GM21515 (cell line): ENCODE measurements at regions not wholly inside any gene's neighbourhood (a gene's known extent, or its start where the extent isn't known, plus 50 kb on each side); places are given as distances from the start of the nearest gene placed in this dataset.

Source experiments
- ATAC-seq: cut with Tn5 transposase; IDR thresholded peaks from one replicate; pipeline ENCODE4 v1.9.1; 2021; ENCODE audit not compliant: unreplicated experiment

GRCh38 chr7:115883629-115884028 lies 146.9 kb downstream of the TFEC start:
- ATAC-seq, result no peak

GRCh38 chr7:115881476-115881875 lies 149.1 kb downstream of the TFEC start:
- ATAC-seq, result no peak

- ATAC-seq, result no peak
Observed at GRCh38 chr7:115879171-115879570, 151.4 kb downstream of the TFEC start.

- no peak for ATAC-seq
Observed at GRCh38 chr7:115869801-115870200, 160.8 kb downstream of the TFEC start.

- ATAC-seq, result no peak
Observed at GRCh38 chr7:115869190-115869589, 161.4 kb downstream of the TFEC start.

DNA sequence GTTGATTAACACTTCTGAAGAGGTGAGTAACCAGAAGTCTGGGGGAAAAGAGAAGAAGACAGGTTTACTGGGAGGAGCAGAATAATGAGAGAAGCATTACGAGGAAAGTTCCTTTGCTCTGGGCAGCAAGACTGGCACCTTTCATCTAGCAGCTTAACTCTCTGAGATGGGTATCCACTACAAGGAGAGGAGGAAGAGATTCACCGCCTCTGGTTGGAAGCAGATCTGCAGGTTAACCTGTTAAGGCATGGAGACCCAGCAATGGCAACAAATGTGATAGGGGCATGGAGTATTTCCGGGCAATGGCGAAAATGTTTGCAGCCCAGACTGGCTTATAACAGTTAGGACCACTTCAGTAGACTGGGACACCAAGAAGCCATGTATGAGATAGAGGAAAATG lies 162.2 kb downstream of the TFEC start:
- ATAC-seq, result no peak

GRCh38 chr7:115864082-115864481 lies 166.5 kb downstream of the TFEC start:
- ATAC-seq, result no peak

DNA sequence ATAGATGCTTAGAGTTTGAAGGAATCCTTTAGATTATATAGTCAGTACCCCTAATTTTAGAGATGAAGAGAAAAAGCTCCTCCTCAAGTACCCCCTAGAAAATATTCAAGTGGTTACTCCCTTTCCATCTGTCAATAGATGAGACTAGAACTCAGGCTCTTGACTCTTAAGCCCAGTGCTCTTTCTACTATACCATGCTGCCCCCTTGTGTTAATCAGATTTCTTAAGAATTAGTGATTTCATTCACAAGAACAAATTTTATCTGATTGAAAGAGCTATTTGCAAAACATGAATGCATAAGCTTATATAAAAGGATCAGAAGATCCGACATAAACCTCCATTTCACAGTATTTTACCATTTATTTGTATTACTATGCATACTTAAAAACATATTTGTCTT lies 179.3 kb downstream of the TFEC start:
- no peak for ATAC-seq

- ATAC-seq, result no peak
Observed at GRCh38 chr7:115850774-115851173, 179.8 kb downstream of the TFEC start.

DNA sequence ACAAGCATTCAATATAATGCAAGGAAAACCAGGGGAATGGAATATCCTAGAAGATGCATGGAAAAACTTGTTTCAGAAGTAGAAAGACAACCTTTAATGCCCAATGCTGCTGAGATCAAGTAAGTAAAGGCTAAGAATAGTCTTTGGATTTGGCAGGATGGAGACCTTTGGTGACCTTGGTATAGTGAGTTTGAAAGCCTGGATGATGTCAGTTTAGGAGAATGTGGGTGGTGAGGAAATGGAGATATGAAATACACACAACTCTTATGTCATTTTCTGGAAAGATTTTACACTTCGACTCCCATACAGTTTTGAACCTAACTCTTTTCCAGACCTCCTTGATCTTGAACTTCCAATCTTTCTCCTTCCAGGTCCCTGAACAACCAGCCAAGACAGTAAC lies 185.7 kb downstream of the TFEC start:
- no peak for ATAC-seq

DNA sequence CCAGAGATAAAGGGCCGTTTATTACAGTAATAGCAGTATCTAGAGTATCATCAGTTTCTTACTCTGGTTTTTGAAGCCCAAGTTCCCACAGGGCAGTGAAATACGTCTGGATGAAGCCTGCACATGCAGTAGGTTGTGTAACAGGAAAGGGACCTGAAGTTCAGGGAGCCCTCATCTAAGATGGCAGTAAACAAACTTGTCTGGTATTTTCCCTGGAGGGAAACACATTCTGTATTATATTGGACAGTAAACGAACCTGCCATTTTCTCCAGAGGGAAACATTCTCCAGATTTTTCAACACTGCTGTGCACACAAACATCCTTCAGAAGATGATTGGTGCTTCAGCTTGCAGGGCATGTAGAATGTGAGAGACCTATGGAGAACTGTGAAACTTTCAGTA lies 189.9 kb downstream of the TFEC start:
- ATAC-seq, result no peak

GRCh38 chr7:115838829-115839228 lies 191.7 kb downstream of the TFEC start:
- no peak for ATAC-seq

DNA sequence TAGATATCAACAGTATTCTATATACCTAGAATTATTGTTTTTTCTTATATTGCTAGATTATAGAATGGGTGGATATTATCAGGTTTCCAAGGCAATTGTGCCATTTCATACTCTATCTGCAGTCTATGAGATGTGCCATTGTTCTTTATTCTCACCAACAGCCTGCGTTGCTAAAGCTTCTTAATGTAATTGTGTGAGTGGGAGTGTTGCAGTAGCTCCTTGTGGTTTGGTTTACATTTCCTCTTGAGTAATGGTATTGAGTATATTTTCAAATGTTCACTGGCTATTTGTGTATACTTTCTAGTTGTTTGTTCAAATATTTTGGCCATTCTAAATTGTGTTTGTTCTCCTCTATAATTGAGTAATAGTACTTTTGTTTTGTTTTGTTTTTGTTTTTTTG lies 199.2 kb downstream of the TFEC start:
- no peak for ATAC-seq

DNA sequence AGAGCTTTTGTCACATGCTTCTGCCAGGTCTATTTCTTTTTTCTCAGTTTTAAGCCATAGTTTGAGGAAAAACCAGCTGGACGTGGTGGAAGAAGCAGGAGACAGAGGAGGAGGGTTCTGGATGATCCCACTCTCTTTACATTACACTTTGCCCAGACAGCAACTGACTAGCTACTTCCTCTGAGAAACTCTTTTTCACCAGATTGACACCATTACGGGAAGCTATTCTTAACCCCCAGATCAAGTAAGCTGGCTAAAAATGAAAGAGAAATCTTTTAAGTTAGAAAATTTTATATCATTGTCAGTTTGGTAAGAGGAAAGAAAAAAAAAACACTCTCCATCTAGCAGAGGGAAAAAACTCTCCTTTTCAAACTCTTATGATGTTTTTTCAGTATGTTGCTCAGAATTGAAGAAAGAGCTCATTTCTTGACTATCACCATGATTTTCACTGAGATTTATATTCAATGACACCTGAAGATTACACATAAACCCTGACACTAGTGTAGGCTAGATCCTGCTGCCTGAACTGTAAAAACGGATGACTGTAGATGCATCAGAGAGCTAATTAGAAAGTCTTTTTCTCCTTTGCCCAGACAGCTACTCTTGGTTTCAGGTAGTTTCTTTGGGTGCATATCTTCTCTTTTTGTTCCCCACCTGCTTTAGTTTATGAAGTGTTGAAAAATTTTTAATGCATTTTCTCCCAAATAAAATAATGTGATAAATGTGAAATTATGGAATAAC lies 203.1 kb downstream of the TFEC start:
- ATAC-seq, result no peak

GRCh38 chr7:115825456-115826115 lies 205.0 kb downstream of the TFEC start:
- no peak for ATAC-seq

DNA sequence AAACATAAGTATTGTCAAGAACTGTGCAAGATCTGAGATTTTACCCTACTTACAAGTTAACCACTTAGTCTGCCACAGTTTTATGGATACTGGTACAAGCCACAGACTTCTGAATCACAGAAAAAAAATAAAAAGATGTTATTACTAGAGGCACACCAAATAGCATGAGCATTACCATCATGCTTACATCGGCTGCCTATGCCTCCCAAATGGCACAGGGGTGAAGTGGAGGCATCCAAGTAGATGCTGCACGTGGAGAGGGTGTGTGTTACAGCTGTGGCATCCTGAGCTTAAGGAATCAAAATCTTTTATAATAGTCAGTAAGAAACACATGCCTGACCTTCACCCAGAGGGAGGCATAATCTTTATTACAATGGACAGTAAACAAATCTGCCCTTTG lies 207.8 kb downstream of the TFEC start:
- ATAC-seq, result no peak

GRCh38 chr7:115822380-115822779 lies 208.2 kb downstream of the TFEC start:
- ATAC-seq, result no peak

DNA sequence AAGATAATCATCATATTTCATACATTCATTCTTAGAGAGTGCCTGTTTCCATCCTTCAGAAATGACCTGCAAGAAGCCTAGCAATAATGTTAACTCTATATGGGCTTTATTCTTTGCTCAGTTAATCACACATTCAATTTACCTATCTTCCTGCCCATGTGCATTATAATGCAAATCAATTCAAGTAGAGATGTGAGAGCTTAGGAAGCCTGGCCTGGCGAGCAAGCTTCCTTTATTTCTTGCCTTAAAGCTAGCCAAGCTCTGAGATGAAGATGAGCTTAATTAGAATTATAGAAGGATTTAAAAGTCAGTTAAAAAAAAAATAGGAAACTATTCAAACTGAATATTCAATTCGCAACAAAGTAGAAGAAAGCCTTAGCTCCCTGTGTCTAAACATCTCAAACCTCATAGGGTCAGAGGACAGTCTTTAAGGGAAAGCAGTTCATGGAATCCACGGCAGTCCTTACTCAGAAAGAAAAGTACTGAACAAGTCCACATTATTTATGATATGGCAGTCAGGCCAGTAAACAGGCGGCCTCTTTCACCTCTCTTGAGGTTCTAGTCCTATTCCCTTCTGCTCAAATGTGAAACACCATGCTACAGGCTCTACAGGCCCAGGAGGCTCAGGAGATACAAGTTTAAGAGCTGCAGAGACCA lies 214.1 kb downstream of the TFEC start:
- ATAC-seq, result no peak

DNA sequence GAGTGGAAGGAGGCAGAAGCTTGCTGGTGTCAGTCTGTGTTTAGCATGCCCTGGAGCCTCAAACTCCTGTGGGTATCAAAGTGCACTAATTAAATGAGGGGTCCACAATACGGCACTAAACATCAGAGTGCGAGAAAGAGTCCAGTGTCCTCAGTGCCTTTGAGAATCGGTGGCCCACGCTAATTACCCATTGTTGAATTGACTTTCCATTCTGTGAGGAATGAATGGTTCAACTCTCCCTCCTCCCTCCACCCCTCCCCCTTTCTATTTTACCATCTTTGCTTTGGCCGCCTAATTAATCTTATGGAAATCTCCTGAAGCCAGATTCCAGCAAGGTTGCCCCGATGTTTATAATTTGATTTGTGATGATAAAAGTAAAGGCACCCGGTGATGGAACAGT lies 217.8 kb downstream of the TFEC start:
- no peak for ATAC-seq

- ATAC-seq, result no peak
Observed at GRCh38 chr7:115805458-115805857, 225.1 kb downstream of the TFEC start.

DNA sequence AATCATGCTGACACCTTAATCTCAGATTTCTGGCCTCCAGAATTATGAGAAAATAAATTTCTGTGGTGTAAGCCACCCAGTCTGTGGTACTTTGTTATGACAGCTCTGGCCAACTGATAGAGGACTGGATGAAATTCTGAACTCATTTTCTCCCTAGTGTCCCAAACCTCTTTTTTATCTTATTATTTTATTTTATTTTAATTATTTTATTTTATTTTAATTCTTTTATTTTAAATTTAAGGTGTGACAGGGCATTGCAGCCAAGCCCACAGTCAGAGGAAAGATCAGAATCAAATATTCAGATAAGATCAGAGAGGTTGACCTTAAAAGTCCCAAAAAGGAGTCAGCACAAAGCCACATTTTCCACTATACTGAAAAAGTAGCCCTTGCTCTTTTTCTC lies 228.1 kb downstream of the TFEC start:
- no peak for ATAC-seq

DNA sequence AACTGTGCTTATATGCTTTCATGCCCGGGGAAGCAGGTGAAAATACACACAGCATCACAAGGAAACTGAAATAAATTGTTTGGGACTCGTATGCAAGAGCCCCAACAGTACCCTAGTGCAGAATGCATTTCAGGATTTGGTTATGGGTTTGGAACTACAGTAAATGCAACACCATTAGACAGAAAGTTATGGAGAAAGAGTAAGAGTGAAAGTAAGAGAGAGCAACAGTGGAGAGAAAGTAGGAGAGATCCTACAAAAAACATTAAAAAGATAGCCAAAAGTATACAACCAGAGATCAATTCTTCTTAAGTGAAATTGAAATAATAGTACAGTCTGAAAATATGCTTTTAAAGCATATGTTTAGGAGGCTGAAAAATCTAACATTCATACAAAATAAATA lies 231.1 kb downstream of the TFEC start:
- ATAC-seq, result no peak
